HK-2 (cell line): ENCODE measurements at regions not wholly inside any gene's neighbourhood (a gene's known extent, or its start where the extent isn't known, plus 50 kb on each side); places are given as distances from the start of the nearest gene placed in this dataset.

Experiments
- DNase-seq: peaks from one replicate; pipeline ENCODE4 v3.0.0-alpha.2; 2018; ENCODE audit not compliant: unreplicated experiment

DNA sequence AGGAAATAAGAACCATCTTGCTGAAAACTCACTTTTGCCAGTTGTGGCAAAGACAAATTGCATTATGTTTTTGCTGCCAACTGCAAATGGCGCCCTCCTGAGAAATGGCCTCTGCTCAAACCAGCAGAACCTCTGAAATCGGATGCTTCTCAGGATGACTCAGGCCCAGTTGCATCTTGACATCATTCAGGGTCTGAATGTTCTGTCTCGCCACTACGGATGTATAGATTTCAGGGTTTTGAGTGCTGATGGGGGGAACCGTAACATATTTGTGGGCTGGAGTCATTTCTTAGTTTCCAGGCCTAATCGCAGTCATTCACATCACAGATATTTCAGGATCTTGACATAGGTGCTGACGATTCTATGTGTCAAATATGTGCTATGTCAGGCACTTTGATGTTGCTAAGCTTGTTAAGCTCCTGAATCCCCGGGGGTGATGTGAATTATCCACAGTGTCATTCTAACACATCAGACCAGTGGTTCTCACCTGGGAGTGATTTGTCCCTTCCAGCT lies 207.1 kb downstream of the NFATC2 start:
- peak; percentile 38 for DNase-seq

DNA sequence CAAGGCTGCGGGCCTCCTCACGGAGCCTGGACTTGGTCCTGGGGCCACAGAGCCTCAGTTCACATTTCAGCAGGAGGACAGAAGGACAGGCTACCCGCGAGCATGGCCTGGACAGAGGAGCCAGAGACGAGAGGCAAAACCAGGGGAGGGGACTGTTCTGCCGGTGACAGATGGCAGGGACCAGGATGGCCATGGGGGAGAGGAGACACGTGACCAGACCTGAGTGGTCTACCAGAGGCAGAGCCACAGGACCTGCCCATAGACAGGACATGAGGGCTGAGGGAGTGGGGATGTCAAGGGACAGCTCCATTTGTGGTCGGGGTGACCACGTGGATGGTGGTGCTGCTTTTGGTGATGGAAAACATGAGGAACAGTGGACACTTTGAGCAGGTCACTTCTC lies 207.9 kb downstream of the NFATC2 start:
- no peak for DNase-seq

DNA sequence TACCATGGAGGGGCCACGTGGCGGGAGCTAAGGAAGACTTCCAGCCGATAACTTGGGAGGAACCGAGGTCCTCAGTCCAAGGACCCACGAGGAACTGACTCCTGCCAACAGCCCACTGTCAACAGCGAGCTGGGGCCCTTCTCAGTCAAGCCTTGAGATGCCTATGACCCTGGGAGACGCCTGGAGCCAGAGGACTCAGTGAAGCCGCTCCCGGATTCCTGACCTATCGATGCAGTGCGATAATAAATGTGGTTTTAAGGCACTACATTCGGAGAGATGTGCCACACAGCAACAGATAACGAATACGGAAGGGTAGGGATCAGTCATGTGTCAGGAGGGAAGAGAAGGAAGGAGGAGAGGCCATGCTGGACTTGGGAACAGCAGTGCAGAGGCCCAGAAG lies 208.5 kb downstream of the NFATC2 start:
- DNase-seq = no peak

DNA sequence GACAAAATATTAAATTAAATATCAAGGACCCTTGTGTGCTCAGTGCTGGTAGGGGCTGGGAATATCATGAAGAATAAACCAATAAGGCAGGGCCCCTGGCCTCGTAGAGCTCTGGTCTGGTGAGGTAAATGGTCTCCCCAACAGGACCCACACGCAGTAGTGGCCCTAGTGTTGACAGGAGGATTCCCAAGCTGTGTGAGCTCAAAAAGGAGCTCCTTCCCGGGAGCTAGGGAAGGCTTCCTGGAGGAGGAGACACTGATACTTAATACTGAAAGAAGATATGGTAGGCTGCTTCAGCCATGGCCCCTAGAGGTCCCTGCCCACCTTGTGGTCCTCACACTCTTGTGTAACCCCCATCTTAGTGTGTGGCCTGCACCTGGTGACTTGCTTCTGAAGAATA lies 209.1 kb downstream of the NFATC2 start:
- no peak for DNase-seq

DNA sequence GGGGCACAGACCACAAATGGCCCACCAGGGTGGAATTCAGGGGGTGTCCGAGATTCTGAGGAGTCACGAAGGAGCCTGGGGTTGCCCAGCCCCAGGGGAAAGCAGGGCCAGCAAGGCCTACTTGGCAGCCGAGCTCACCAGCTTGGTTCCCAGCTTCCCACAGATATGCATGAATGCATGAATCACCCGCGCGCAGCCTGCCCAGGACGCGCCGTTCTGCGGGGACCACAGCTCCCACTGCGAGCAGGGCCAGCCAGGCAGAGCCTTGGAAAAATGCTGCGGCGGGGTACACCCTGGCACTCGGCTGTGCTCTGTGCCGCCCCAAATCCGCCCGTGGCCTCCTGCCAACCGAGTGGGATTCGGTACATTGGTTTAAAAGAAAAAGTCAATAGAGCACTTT lies 211.0 kb downstream of the NFATC2 start:
- DNase-seq = no peak

DNA sequence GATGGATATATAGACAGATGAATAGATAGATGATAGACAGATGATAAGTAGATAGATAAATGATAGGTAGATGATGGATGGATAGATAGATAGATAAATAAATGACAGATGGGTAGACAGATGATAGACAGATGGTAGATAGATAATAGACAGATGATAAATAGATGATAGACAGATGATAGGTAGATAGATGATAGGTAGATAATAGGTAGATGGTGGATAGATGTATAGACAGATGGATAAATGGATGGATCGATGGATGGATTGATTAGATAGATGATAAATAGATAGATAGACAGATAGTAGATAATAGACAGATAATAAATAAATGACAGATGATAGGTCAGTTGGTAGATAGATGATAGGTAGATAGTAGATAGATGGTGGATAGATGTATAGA lies 212.7 kb downstream of the NFATC2 start:
- no peak for DNase-seq

DNA sequence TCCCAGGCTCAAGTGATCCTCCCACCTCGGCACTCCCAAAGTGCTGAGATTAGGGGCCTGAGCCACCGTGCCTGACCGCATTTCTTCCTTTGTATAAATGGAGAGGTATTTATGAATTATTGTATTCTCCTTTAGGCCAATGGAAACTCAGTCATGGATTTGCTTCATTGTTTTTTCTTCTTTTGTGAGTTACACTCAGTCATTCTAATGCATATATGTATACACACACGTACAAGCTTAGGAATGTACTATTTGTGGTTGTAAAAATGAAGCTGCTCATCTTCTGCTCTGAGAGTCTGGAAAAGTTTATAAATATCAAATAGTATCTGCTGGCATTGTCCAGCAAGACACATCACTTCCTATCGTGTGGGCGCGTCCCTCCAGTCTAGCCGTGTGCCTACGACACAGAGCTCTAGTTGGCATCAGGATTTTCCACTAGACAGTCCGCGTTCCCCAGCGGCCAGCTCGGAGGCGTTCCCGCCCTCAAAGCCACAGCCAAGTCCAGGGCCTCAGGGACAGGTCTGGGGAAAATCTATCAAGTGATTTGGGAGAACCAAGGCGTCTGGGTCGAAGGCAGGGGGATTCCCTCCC lies 215.2 kb downstream of the NFATC2 start:
- no peak for DNase-seq

DNA sequence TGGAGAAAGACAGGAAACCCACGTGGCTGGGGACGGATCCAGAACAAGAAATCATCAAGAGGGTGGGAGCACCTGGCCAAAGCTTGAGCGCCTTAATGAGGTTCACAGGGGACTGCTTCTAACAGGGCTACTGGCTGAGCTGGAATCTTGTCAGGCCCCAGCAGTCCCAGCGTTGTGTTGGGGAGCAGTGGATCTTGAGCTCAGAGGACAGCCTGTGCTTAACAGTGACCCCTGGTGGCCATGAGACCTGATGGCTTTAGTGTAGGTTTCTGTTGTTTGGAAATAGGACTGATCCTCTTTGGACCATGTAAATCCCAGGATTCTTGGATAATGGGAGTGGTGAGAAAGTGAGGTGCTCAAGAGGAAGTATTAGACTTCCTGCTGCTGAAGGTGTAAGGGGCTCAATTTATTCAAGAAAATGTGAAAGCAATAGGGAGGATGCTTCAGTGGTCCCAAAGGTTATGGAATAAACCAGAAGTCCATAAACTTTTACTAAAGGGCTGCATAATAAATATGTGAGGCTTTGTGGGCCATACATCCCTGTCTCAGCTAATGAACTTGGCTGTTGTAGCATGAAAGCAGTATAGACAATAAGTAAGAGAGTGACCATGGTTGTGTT lies 216.2 kb downstream of the NFATC2 start:
- DNase-seq = no peak

DNA sequence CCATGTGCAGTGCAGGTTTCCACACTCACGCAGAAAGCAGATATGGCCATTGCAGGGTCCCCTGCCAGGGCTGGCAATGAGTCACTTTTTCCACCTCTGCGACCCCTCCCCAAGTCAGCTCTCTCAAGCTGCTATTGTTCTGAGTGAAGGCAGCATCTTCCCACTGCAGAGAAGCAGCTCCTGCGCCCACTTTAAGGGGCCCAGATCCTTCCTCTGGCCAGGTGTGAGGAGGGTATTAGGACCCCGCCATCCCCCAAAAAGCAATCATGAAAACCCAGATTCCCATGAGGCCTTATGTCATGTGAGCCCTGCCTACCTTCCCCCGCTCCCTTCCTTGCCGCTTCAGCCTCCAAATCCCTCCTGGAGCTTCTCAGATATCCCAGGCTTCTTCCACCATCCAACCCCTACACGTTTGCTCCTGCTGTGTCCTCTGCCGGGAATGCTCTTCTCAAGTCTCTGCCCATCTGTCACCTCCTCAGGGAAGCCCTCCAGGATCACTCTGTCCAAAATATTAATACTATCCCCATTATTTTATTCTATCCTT lies 220.3 kb downstream of the NFATC2 start:
- DNase-seq = no peak

DNA sequence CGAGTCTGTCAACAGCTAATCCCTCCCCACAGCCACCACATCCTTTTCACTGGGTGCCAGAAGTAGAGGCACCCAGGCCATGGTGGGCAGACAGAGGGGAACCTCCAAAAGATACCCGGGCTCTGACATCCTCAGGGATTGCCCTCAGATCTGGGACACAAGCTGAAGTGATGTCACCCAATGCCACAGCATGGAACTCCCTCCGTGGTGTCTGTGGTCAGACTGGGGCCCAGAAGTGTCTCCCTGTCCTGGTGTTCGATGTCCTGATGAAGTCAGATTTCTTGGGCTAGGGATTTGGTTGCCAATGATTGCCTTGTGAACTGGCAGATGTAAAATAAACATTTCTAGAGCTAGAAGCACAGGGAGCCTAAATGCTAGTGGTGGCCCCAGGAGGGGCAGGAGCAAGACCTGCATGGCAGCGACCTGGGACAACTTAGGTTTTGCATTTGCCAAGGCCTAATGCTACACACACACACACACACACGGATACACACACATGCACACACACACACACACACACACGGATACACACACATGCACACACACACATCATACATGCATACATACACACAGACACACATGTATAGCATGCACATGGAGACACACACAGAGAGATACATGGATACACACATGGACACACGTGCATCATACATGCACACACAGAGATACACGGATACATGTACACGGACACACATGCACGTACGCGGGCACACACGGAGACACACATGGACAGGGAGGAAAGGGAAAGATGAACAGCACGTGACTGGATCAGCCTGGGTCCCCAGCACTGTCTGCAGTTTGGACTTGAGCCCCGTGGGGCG lies 221.0 kb downstream of the NFATC2 start:
- DNase-seq = no peak

DNA sequence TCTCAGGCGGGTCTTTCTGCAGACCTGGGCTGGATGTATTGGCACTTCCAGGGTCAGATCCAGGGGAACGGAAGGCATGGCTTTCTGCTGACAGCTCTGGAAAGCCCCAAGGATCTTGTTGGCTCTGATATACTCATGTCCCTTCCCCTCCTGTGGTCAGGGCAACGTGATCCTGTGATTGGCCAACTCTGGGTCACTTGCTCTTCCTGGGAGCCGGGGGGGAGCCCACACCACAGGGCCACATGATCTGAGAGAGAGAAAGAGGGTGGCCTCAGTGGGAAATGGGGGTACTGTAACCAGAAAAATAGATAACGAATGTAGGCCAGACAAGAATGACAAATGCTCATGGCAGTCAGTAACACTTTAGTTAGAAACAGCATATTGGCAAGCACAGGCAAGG lies 223.0 kb downstream of the NFATC2 start:
- no peak for DNase-seq

DNA sequence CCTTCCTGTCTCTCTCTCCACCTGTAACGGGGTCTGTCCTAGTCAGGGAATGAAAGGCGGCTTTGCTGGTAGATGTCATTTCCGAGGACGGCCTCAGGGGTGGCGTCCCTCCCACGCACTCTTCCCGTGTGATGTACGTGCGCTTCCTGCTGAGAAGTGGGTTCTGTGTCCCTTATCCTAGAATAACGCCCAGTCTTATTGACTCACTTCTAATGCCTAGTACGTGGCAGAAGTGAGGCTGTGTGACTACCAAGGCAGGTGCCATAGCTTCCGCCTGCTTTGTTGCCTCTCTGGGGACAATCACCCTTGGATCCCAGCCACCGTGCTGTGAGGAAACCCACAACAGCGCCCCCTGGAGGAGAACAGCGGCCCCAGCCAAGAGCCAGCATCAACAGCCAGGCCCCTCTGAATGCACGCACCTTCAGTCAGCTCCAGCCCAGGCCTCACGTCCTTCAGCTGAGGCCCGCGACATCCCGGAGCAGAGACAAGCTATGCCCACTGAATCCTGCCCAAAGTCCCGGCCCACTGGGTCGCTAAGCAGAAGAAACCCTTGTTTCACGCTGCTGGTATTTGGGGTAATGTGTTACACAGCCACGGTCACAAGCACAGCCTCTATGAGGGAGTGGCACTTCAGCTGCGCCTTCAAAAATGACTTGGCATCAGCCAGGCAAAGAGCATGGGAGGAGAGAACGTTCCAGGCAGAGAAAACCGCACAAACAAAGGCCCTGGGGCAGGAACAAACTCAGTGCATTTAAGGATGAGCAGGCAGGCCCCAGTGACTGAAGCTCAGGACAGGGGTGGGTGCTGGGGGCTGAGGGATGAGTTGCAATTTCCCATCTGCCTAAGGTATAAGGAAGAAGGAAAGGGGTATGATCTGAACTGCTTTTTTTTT lies 224.2 kb downstream of the NFATC2 start:
- peak; percentile 15 for DNase-seq

DNA sequence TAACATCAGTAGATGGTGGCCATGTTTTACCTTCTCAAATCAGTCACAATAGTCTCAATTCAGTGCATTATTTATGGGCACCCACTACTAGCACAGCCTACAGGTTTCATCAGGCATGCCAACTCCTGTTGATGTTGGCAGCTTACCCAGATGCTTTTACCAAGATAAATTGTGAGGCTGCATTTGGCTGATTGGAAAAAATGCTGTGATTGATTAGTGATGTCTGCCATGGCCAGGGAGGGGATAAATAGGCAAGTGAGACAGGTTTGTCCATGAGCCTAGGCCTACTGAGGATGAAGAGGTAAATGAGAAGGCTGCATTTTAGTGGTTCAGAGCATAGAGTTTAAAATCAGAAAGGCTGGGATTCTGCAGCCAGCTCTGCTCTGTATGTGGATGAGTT lies 227.1 kb downstream of the NFATC2 start:
- DNase-seq = no peak

DNA sequence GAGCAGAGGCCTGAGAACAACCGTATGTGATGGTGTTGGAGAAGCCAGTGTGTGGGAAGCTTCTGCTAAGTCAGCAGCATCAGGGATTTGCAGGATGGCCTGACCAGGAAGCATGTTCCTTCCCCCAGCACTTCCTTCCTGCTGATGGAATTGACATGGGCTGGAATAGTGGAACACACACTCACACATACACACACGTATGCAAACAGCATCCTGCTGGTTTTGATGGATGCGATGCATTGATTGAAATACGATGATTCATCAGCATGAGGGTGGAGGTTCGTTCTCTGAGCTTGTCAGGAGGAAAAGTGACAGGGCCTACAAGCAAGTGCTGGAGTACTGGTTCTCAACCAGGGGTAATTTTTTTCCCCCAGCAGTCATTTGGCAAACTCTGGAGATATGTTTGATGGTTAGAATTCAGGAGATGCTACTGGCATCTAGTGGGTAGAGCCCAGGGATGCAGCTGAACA lies 229.1 kb downstream of the NFATC2 start:
- no peak for DNase-seq

DNA sequence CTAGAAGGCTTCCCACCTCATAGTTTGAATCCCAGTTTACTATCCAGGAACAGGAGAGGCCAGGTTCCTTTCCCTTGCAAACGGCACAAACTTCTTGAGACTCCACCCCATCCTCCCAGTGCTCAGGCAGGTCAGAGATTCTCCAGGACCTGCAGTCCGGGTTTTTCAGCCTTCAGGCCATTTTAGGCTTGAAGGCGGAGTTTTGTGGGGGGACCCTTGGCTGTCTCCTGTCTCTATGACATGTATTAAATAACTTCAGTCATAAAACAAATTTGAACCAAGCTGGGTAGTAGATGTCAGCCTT lies 230.1 kb downstream of the NFATC2 start:
- DNase-seq = no peak

DNA sequence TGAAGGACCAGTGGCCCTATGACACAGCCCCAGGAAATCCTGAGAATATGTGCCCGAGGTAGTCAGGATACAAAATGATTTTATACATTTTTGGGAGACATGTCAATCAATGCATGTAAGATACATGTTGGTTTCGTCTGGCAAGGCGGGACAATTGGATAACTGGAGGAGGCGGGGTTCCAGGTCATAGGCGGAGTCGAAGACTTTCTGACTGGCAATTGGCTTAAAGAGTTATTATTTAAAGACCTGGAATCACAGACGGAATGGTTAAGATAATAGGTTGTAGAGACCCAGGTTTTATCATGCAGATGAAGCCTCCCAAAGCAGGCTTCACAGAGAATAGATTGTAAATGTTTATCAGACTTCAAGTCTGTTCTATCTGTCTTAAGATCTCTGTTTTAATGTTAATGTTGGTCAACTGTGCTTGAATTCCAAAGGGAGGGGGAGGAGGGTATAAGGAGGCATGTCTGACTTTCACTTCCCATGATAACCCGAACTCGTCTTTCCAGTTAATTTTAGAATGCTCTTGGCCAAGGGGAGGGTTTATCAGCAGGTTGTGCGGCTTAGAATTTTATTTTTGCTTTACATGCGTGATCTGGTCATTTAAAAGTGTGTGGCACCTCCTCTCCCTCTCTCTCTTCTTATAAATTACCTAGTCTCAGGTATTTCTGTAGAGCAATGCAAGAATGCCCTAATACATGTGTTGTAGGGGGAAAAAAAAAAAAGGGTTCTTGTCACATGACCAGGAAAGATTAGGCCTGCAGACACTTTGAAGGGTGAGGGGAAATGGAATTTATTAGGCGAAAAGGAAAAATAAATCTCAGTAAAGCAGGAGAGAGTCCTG lies 230.7 kb downstream of the NFATC2 start:
- DNase-seq = no peak

DNA sequence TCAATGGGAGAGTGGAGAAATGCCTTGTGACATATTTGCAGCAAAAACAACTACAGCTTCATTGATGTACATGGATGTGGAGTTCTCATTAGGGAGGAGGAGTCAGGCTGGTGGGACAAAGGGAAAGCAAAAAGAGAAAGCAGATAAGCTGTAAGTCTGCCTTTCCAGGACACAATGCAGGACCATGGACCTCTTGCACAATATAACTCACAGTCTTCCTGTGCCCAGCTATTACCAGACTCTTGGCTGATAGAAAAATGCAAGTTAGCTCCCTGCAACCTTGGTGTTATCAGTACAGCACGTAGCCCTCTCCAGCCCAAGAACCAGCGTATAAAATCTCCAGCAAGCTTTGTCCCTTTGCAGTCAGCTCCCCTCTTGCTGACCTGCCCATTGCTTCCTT lies 232.3 kb downstream of the NFATC2 start:
- no peak for DNase-seq

DNA sequence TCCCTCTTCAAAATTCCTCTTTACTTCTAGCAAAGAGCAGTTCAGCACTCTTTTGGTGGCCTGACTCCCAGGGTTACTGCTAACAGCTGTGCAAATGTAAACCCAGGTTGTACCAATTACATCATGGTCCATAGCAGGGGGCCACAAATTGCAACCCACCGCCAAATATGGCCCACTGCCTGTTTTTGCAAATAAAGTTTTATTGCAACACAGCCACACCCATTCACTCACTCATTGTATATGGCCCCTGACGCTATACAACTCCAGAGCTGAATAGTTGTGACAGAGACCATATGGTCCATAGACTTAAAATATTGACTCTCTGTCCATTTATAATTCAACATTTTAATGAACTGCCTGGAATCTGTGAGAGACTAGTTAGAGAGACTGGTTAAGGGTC lies 233.4 kb downstream of the NFATC2 start:
- no peak for DNase-seq

DNA sequence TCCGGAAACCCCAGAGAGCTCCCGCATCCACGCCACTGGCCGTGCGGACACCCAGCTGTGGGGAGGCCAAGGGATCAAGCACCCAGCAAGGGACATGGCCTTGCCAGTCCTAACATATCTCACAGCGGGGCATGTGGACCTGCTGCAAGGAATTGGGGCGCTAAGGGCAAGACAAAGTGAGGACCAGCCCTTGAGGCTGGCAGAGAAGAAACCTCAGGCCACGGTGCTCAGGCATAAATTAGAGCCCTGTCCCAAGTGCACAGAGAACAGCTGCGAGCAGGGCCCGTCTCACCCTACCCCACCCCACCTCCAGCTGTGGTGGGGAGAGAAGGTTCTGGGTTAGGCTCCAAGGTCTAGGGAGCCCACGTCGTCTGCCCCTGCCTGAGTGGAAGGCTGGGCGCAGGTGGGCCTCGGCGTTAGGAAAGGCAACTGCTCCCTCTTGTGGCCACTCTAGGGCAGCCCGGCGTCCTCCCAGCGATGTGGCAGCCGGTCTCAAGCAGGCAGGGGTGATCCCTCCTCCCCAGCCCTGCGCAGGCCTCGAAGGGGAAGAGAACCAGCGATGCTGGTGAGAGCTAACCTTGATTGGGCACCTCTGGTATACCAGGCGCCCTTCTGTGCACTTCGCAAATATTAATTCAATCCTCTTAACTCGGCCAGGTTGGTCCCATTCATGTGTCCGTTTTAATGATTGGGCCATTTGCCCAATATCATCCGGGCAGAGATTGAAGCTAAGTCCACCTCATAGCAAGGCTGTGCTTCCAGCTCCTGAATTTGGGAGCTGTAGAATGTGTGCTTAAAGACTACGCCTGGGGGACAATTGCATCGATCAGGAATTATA lies 235.8 kb downstream of the NFATC2 start:
- peak; percentile 81 for DNase-seq

DNA sequence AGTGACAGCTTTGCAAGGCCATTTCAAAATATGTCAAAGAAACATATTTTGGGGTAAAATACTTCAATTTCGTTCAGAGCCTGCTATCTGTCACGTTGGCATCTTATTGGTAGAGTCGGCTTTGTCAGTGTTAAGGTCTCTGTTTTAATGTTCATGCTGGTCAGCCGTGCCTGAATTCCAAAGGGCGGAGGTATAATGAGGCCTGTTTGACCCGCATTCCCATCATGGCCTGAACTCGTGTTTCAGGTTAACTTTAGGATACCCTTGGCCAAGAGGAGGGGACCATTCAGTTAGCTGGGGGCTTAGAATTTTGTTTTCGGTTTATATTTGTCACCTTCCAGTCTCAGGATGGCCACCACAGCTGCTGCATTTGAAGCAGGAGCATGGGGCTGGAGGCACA lies 236.4 kb downstream of the NFATC2 start:
- no peak for DNase-seq
